T-helper 9 cell (primary cell): ENCODE measurements at regions not wholly inside any gene's neighbourhood (a gene's known extent, or its start where the extent isn't known, plus 50 kb on each side); places are given as distances from the start of the nearest gene placed in this dataset.
"Not testable (repeated sequence)": the region's sequence is repeated elsewhere in the genome, so short reads cannot be mapped to it uniquely, and the experiment has no call there.

Source experiments
- DNase-seq: peaks from one replicate; pipeline ENCODE4 v3.0.0-alpha.2; 2020

DNA sequence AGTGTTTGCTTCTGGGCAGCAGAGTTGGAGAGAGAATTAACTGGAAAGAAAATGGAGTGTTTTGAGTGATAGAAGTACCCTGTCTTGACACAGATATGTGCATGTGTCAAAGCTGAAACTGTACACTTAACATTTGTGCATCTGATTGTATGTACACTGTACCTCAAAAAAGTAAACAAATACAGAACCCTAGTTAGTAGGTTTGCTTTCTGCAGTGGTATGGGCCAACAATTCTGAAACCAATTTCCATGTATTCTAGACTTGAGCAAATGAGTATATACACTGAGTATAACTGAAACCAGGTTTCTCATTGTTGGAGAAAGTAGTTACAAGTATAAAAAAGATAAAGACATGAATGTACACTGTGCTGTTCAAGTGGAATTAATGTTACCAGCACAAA, 52.4 kb downstream of the ELAPOR2 start:
- DNase-seq: no peak

DNA sequence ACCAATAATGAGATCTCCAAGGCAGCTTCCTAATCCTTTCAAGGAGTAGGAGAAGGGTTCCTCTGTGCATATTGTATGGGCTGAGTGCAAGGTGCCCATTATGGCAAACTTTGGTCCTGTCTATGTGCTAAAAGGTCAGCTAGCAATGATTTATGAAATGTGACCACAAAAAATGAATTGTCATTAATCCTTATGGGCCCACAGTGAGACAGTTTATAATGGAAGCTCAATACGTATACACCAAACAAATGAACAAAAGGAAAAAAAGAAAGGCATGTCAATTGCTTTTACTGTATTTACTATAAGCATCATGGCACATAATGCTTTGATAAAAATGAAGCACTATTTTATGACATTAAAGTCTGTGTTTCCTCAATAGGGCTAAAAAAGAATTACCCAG, 54.5 kb downstream of the ELAPOR2 start:
- DNase-seq: no peak

DNA sequence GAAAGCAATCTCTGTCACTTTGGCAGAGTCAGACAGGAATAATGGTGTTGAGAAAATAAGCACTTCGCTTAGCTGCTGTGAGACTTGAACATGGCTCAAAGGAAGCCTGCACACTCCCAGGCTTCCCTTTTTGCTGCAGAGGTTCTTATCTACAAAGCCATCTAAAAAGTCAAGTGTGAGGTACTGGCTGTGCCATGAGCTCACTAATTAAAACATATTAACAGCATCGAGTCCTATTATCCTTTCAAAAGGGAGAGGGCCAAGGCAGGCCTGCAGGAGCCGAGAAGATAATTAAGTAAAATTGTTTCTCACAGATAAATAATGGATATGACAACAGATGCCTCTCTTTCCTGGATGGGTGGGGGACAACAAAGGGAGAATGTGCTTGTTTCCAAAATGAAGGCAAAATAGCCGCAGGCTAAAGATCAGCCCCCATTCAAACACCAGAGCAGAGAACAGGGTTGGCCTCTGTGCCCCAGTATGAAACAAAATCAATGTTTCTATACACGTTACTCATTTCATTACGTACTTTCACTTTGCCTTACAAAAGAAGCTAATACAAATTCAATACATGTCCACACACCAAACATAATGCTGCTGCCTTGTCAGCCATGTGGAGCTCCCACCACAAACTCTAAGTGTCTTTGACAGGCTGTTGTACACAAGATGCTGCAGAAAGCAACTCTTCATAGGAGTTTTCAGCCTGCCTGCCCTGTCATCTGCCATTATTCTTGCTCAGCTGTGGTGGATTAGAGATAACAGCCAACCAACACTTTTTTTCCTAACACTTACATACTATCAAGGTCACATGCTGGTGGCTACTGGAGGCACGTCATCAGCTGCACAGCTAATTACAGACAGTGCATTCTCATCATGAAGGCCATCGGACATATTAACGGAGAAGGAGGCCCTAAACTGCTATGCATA, 55.3 kb downstream of the ELAPOR2 start:
- no peak for DNase-seq

DNA sequence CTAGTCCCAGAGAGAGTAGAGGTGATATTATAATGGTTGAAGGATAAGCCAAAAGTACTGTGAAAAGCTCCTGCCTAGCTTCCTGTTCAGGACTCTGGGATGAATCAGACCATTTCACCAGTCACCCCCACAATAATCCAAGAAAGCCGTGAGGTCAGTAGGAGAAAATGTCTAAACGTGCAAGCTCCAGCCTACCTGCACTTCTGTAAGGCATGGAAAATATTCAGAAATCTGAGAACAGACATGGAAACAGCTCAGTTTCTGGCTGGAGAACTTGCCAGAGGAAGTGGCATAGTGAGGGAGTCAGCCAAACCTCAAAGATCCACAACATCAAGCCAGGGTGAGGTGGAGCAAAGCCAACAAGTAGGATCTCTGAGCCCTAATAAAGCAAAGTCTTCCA, 58.2 kb downstream of the ELAPOR2 start:
- no peak for DNase-seq

DNA sequence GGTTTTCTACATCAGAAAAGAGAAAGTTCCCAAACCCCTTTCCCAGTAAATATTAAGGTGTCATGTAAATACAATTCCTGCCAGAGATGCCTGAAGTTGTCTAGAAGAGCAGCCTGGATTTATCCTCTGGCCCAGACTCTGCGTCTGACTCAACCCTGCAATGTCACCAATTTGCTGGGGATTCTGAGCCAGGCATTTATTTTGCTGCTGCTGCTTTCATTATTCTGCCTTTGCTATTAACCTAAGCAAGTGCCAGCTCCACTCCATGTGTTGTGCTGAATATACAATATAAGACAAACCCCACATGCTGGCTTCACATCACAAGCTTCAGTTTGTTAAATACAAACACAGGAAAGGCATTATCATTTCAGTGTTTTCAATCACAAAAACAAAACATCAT, 59.1 kb downstream of the ELAPOR2 start:
- no peak for DNase-seq

DNA sequence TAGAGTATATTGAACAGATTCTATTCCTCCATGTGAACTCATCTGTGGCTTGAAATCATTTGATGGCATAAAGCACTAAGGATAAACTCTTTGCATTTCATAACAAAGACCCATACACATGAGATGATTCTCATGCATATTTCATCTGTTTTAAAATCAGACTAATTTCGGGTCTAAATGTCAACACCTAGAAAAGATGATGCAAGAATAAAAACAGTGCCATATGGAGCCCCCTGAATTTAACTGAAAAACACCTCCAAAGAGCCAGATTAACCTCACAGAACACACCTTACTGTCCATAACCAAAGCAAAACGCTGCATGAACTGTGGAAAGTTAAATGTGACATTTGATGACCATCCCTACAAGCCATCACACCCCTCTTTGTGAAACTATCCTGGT, 59.7 kb downstream of the ELAPOR2 start:
- no peak for DNase-seq

DNA sequence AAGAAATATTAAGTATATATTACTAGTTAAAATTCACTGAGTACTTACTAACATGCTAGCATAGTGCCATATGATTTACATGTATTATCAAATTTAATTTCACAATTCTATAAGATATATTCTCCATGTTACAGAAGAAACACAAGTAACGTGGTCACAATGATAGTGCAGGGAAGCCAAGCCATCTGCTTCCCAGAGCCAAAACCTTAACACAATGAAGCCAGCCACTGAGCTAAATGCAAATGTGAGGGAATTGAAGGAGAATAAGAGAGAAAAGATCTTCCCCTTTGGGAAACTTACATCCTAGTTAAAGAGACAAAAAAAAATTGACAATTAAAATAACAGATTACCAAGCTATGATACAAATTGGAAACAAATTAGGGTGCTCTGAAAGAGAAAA, 63.6 kb downstream of the ELAPOR2 start:
- DNase-seq: no peak

DNA sequence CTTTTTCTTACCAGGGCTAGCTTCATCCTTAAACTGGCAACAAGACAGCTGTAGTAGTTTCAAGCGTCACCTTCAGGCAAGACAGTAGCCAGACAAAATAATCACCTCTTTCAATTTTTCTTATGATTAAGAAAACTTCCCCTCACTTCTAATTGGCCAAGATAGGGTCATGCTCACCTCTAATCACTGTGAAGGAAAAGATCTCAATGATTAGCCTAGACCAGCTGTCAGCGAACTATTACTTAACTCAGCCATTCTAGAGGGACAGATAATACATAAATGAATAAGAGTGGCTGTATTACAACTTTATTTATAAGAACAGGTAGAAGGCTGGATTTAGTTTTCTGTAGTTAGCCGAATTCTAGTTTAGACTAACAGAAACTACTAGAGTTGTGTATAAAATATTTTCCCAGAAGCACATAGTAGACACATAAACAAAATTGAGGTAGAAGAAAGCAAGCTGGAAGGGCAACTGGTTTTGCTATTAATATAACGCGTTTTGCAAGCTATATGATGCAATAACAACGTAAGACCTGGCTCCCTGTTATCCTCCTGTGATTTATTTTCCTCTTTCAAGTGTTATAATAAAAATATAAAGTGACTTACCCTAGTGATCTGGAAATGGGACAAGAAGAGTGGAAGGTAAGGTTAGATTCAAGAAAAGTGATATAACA, 64.3 kb downstream of the ELAPOR2 start:
- no peak for DNase-seq

DNA sequence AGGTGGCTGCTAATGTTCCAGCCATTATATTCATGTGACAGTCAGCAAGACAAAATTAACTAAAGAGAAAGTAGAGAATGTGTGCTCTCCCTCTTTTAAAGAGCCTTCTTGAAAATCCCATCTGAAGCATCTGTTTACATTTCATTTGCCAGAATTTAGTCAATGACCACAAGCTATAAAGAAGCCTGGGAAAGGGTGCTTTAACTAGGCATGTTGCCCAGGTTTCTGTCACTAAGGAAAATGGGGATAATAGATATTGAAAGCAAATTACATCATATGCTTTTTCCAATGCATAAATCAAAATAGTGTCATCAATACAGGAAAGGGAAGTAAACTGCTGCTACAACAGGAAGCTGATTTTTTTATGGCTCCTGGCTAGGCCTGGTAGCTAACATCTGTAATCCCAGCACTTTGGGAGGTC, 67.7 kb downstream of the ELAPOR2 start:
- no peak for DNase-seq

DNA sequence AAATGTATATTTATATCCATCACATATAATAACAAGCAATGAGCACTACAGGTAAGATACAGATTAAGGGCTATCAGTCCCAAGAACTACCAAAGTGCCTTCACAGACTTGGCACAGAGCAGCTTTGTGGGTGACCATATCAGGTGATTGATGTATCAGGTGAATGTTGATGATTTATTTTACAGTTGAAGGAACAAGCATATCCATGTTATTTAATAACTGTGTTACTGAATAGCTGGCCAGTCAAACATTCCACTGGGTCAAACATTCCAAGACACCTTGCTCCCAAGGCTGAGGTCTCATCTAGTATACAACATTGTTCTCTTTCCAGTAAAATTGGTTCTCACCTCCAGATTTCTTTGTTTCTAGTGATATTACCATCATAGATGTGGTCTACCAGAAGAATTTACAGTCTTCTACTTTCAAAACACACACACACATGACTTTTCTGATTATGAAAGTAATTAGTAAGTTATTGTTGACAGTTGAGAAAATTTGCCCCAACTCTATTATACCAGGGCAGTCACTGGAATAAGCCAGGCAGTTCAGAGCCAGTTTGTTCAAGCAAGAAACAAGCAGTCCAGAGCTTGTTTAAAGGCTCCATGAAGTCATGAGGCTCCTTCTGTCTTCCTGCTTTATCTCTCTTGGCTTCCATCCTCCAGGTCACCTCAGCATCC, 68.2 kb downstream of the ELAPOR2 start:
- DNase-seq: no peak

DNA sequence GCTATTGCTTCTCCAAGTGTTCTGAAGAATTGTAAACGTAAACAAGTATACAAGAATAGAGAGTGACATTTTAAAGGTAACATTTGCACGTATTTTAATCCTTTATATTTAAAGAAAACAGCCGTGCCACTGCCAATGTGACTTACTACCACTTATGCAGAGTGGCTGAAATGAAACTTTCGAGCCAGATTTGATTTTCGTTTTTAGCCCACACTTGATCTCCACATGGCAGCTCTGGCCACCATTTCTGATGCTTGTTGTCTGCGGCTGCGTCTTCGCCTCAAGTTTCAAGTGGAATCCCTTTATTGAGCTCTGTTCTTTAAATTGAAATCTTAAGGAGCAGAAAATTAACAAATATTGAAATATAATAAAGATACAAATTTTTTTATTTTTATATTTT, 70.0 kb downstream of the ELAPOR2 start:
- DNase-seq: no peak

DNA sequence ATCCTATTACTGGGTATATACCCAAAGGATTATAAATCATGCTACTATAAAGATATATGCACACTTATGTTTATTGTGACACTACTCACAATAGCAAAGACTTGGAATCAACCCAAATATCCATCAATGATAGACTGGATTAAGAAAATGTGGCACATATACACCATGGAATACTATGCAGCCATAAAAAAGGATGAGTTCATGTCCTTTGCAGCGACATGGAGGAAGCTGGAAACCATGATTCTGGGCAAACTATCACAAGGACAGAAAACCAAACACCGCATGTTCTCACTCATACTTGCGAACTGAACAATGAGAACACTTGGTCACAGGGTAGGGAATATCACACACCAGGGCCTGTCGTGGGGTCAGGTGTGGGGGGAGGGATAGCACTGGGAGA, 71.6 kb downstream of the ELAPOR2 start:
- not testable (repeated sequence) for DNase-seq

DNA sequence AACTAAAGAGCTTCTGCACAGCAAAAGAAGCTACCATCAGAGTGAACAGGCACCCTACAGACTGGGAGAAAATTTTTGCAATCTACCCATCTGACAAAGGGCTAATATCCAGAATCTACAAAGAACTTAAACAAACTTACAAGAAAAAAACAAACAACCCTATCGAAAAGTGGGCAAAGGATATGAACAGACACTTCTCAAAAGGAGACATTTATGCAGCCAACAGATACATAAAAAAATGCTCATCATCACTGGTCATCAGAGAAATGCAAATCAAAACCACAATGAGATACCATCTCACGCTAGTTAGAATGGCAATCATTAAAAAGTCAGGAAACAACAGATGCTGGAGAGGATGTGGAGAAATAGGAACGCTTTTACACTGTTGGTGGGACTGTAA, 72.1 kb downstream of the ELAPOR2 start:
- not testable (repeated sequence) for DNase-seq

DNA sequence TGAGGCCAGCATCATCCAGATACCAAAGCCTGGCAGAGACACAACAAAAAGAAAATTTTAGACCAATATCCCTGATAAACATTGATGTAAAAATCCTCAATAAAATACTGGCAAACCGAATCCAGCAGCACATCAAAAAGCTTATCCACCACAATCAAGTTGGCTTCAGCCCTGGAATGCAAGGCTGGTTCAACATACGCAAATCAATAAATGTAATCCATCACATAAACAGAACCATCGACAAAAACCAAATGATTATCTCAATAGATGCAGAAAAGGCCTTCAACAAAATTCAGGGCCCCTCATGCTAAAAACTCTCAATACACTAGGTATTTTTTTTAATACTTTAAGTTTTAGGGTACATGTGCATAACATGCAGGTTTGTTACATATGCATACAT, 74.1 kb downstream of the ELAPOR2 start:
- DNase-seq: not testable (repeated sequence)

DNA sequence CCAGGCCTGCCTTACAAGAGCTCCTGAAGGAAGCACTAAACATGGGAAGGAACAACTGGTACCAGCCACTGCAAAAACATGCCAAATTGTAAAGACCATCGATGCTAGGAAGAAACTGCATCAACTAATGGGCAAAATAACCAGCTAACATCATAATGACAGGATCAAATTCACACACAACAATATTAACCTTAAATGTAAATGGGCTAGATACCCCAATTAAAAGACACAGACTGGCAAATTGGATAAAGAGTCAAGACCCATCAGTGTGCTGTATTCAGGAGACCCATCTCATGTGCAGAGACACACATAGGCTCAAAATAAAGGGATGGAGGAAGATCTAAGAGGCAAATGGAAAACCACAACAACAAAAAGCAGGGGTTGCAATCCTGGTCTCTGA, 75.8 kb downstream of the ELAPOR2 start:
- DNase-seq: not testable (repeated sequence)

DNA sequence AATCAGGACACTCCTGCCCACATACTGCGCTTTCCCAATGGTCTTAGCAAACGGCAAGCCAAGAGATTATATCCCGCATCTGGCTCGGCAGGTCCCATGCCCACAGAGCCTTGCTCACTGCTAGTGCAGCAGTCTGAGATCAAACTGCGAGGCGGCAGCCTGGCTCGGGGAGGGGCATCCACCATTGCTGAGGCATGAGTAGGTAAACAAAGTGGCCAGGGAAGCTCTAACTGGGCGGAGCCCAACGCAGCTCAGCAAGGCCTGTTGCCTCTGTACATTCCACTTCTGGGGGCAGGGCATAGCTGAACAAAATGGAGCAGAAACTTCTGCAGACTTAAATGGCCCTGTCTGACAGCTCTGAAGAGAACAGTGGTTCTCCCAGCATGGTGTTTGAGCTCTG, 77.5 kb downstream of the ELAPOR2 start:
- not testable (repeated sequence) for DNase-seq

DNA sequence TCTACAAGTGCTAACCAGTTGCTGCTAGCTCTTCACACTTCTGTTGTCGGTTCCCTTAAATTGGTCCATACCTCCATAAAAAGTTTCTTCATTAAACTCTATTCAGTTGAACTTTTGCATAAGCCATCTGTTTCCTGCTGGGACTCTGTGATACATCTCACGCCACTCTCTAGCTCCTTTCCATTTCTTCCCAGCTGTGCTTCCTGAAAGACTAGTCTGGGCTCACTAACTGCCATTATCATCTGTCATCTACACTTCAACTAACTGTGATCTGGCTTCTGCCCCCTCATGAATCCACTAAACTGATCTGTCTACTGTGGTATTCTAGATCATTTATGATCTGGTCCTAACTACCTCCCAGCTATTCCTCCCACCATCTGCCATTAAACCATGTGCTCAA, 78.3 kb downstream of the ELAPOR2 start:
- DNase-seq: no peak

DNA sequence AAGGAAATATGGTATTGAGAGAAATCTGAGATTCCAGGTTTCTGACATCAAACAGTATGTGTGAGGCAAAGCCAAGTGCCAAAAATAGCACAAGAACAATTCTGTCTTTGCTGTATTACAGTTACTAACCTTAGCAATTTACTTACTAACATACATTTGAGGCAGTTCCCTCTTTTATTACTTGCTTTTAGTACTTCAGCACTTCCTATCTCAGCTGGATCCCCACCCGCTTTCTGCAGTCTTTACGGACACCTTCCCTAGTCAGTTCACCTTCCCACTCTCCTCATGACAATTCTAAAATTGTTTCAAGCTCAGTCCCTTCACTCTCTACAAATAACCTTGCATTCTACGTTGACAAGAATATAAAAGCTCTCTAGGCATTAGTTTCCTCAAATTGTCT, 79.2 kb downstream of the ELAPOR2 start:
- DNase-seq: no peak

DNA sequence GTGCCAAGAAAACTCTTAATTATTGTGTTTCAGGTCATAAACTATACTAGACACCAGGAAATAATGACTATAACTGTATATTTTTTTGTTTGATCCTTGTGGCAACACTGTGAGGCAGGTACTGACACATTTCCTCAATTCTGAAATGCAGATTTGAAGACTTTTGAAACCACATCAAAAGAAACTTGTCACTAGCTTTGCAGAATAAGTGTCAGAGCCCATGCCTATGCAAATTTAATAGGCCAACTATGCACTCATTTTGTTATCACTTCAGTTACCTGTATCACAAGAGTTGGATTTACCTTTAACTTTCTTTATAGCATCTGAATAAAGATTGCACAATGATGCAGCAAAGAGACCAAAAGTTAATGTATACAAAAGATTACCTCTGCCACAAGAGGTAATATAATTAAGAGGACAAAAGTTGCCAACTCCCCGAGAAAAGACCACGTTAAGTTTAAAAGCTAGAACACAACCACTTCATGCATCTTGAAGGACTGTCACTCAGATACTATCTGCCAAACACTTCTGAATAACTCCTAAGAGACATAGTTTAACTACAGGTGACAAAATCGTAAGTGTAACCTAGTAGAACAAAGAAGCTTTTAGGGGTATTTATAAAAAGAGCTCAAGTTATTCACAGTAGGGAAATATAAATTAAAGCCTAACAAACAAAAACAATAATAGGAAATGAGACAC, 80.5 kb downstream of the ELAPOR2 start:
- no peak for DNase-seq

DNA sequence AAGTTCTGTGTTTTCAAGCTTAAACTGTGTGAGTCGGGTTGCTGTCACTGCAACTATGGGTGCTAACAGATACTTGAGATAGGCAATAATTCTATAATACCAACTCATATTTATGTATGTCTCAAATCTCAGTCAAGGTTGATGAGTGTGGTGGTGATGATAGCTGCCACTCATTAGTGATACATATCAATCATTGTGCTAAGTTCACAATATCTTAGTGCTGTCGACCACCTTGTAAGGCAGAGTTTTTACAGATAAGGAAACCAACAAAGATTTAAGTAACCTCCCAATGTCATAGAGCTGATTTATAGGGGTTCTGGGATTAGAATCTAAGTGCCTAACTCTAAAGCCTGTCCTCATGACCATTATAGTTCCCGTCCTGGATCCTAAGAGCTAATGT, 82.5 kb downstream of the ELAPOR2 start:
- DNase-seq: no peak

DNA sequence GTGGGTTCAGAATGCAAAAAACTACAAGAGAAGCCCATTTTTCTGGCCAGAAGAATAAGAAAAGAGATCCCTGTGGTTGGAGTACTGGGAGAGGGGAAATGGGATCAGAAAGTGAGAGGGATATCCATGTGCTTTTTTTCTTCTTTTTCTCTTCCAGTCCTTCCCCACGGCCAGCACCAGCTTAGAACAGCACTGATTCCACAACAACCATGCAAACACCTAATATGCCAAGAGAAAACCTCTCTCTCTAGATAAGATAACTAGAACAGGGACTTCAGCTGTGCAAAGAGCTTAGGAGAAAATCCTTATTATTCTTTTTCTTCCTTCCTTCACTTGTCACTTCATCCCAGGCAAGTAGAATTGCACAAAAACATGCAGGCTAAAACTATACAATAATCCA, 83.5 kb downstream of the ELAPOR2 start:
- no peak for DNase-seq

DNA sequence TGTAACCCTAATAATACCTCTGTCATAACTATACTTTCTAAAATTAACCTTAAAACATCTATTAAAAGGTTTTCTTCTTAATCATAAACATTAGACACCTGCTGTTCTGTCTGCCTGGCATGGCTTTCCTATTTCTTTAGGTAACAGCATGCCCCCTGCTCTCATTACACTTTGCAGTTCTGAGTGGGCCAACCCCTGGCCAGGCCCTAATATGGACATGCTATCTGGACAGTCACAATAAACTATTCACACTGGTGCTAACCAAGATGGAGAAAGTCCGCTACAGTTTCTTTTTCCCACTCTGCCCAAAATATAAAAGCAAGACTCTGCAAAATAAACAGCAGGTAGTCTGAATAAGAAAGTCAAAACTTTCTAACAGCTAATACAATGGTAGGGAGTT, 84.0 kb downstream of the ELAPOR2 start:
- no peak for DNase-seq

DNA sequence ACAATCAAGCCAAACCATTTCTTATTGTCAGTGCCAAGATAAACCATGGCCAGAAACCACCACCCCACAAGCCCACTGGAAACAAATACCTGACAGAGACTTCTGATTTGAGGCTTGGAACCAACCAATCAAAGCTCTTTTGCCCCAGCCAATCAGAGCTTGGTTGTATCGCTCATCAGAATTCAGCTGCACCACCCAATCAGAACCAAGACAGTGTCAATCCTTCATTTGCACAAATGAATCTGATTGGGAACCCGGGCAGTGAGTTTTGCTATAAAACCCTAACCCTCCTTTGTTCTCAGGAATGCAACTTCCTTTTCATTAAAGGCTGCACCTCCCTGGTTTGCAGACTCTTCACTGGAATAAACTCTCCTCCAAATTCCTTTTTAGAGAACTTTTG, 87.4 kb downstream of the ELAPOR2 start:
- no peak for DNase-seq
